Suprapubic skin (tissue), 4 donors: ENCODE measurements at regions not wholly inside any gene's neighbourhood (a gene's known extent, or its start where the extent isn't known, plus 50 kb on each side); places are given as distances from the start of the nearest gene placed in this dataset.
"Not testable (repeated sequence)": the region's sequence is repeated elsewhere in the genome, so short reads cannot be mapped to it uniquely, and the experiment has no call there.

ENCODE experiments used
- DNase-seq, 2 donors: peaks; one replicate each; pipeline ENCODE4 v3.0.0-alpha.2; 2019; ENCODE audit warnings: low spot score in 2 of 2
- H3K27ac ChIP-seq: fragments of 200-600 bp; sonication (generic); one replicate; pipeline ENCODE4 v1.5.1; 2019
- H3K27me3 ChIP-seq: fragments of 200-600 bp; sonication (generic); one replicate; pipeline ENCODE4 v1.5.1; 2019
- H3K36me3 ChIP-seq: fragments of 200-600 bp; sonication (generic); one replicate; pipeline ENCODE4 v1.5.1; 2019
- H3K4me1 ChIP-seq: fragments of 200-600 bp; sonication (generic); one replicate; pipeline ENCODE4 v1.5.1; 2019
- H3K4me3 ChIP-seq: fragments of 200-600 bp; sonication (generic); one replicate; pipeline ENCODE4 v1.5.1; 2019; ENCODE audit warnings: mild to moderate bottlenecking
- H3K9me3 ChIP-seq: fragments of 200-600 bp; sonication (generic); one replicate; pipeline ENCODE4 v1.5.1; 2019
- EP300 ChIP-seq: sonication (generic); formaldehyde crosslinking; IDR thresholded peaks from one replicate; pipeline ENCODE4 v1.6.1; 2017; ENCODE audit warnings: antibody characterized with exemption
- POLR2A ChIP-seq, 2 donors: fragments of 450-650 bp; IDR thresholded peaks; one replicate each; pipeline ENCODE4 v1.6.1; 2017; ENCODE audit warnings: antibody characterized with exemption in 2 of 2, mild to moderate bottlenecking in 2 of 2, moderate library complexity in 2 of 2
- POLR2AphosphoS5 ChIP-seq, 3 donors: sonication (generic); formaldehyde crosslinking; IDR thresholded peaks; one replicate each; pipeline ENCODE4 v1.6.1; 2017; ENCODE audit warnings: antibody characterized with exemption in 3 of 3
- WGBS: methylation state at CpG from one replicate; pipeline ENCODE4 v1.1.5; 2018; 5-methylcytosine and 5-hydroxymethylcytosine counted together
- TF ChIP-seq, protein P1 (sequence below), 2 donors: fragments of 200-600 bp in 1 of 2; fragments of 450-650 bp in 1 of 2; sonication (generic) in 1 of 2; IDR thresholded peaks; one replicate each; pipeline ENCODE4 v1.5.1; 2016 to 2019; ENCODE audit warnings: antibody characterized with exemption in 2 of 2, mild to moderate bottlenecking in 1 of 2, moderate library complexity in 1 of 2

DNA sequence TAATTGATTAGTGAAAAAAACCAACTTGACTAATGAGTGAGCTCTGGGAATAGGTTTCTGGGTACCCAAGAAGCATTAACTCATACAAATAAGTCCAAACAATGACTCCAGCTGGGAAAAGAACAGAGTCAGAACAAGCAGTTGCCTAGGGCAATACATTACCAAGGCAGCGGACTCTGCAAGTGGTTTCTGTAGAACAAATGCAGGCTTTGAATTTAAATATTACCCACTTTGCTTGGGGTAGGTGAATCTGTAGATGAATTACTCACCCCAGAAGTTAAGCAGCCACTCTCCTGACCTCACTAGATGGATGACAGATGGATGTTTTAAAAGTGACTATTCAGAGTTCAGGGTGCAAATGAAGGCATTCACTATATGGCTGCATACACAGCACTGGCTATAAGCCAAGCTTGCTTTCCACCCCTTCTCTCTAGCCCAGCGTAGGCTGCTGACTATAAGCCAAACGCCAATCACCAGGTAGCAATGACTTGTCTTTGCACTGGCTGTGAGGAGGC lies 73.1 kb upstream of the BHLHE40 start:
- no peak for TF ChIP-seq POLR2AphosphoS5 (IDR thresholded peaks at IDR 0.05)
- no peak for TF ChIP-seq POLR2A (IDR thresholded peaks at IDR 0.05)
- TF ChIP-seq, protein P1, sequence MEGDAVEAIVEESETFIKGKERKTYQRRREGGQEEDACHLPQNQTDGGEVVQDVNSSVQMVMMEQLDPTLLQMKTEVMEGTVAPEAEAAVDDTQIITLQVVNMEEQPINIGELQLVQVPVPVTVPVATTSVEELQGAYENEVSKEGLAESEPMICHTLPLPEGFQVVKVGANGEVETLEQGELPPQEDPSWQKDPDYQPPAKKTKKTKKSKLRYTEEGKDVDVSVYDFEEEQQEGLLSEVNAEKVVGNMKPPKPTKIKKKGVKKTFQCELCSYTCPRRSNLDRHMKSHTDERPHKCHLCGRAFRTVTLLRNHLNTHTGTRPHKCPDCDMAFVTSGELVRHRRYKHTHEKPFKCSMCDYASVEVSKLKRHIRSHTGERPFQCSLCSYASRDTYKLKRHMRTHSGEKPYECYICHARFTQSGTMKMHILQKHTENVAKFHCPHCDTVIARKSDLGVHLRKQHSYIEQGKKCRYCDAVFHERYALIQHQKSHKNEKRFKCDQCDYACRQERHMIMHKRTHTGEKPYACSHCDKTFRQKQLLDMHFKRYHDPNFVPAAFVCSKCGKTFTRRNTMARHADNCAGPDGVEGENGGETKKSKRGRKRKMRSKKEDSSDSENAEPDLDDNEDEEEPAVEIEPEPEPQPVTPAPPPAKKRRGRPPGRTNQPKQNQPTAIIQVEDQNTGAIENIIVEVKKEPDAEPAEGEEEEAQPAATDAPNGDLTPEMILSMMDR (IDR thresholded peaks at IDR 0.05) = no peak
- no peak for TF ChIP-seq EP300

DNA sequence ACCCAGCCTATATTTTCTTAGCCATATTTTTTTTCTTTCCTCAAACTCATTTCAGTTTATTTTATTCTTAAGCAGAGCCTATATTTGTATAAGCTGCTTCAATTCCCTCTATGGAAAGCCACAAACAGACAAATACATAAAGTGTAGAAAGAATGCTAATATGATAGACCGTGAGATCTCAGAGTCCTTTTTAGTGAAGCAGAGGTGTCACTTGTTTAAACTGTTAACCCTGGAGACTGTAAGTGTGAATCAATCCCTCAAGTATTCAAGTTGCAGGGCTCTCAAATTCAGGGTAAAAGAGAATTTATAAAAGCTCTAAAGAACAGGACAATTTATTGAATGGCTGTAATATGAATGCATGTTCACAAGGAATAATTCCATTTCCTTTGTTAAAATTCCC lies 72.2 kb upstream of the BHLHE40 start:
- peaks cover 28% of the 10 kb centered on the region for H3K4me1 ChIP-seq
- H3K27me3 ChIP-seq = no peaks in the 10 kb centered on the region
- H3K4me3 ChIP-seq = no peak overlapping the region
- no peaks in the 10 kb centered on the region for H3K9me3 ChIP-seq
- 85% methylated on average over 1 of the region's 1 CpG for WGBS
- H3K36me3 ChIP-seq = no peaks in the 10 kb centered on the region
- no peak for TF ChIP-seq EP300
- no peak for TF ChIP-seq POLR2A (IDR thresholded peaks at IDR 0.05)
- TF ChIP-seq, protein P1 (IDR thresholded peaks at IDR 0.05) = no peak
- TF ChIP-seq POLR2AphosphoS5 (IDR thresholded peaks at IDR 0.05) = no peak
- DNase-seq = no peak
- no peak overlapping the region for H3K27ac ChIP-seq

More for the DNA sequence above, 73.1 kb upstream of the BHLHE40 start:
- no peaks in the 10 kb centered on the region for H3K36me3 ChIP-seq
- WGBS = 45% methylated on average over 3 of the region's 3 CpGs
- H3K27me3 ChIP-seq = no peaks in the 10 kb centered on the region
- H3K4me3 ChIP-seq = no peak overlapping the region
- peaks cover 28% of the 10 kb centered on the region for H3K4me1 ChIP-seq
- H3K27ac ChIP-seq = peak overlapping the region; percentile 40
- H3K9me3 ChIP-seq = no peaks in the 10 kb centered on the region
- no peak for DNase-seq

DNA sequence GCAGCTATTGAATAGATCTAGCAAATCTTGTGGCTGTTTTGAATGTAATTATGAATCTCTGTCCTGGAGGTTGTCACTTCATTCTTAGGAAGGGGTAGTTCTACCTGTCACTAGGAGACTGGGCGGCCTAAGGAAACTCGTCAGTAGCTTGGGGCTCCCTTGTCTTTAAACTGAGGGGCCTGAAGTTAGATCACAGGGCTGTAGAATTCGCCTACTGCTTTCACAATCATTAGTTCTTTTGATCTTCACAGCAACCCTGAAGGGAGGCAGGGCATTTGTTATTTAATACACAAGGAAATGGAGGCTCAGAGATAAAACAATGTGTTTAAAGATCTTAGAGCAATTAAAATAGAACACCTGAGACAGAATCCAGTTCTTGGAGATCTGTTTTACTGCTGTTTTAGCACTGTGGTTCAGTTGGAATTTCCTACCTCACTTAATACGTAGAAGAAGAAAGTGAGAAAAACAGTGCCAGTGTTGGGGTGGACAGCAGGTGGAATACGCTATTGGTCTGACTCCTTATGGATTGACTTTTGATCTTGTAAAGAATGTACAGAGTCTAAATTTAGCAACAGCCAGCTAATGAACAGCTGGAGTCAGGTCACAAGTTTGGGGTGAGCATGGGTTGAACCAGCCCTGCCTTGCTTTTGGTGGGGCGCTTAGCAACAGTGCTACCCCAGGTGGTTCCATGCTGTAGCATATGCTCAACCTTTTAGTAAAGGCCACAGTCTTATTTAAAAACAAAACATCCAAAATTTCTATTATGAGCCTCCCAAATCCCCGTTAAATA lies 71.4 kb upstream of the BHLHE40 start:
- Histone ChIP-seq H3K9me3 (no peaks in the 10 kb centered on the region), H3K27me3 (no peaks in the 10 kb centered on the region), H3K4me1 (peaks cover 28% of the 10 kb centered on the region), H3K36me3 (no peaks in the 10 kb centered on the region), H3K27ac (no peak overlapping the region), H3K4me3 (no peak overlapping the region)
- TF ChIP-seq POLR2AphosphoS5 (IDR thresholded peaks at IDR 0.05) (no peak), POLR2A (IDR thresholded peaks at IDR 0.05) (no peak), EP300 (no peak)
- TF ChIP-seq, protein P1 (IDR thresholded peaks at IDR 0.05) = no peak
- DNase-seq = no peak
- 95% methylated on average over 7 of the region's 7 CpGs for WGBS

DNA sequence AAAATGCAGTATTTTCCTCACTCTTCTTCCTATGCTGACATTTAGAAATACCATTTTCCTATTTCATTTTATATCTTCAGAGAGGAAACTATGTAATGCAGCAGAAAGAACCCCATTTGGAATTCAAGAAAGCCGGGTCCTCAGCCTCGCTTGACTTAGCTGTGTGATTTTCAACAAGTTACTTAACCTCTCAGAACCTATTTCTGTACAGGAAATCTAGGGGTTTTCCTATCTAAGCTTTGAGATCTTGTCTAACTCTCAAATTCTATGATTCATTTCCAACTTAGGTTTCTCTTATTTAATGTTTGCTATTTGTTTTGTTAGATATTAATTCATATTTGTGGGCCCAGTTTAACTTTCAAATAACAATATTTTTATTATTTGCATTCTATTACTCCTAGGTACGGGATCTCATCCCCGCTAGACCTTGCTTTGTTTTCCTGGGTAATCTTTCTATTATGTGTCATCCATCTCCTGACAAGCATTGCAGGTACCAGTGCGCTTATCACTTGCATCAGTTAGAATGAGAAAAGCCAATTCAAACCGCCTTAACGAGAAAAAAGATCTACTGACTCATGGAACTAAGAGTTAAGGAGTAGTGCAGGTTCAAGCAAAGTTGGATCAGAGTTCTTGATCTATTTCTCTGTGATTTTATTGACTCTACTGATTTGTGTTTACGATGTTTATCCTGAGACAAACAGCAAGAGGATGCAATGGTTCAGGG lies 70.6 kb upstream of the BHLHE40 start:
- H3K9me3 ChIP-seq = no peaks in the 10 kb centered on the region
- 87% methylated on average over 8 of the region's 8 CpGs for WGBS
- H3K36me3 ChIP-seq = no peaks in the 10 kb centered on the region
- no peak overlapping the region for H3K4me3 ChIP-seq
- no peak overlapping the region for H3K27ac ChIP-seq
- DNase-seq = no peak
- H3K4me1 ChIP-seq = peaks cover 28% of the 10 kb centered on the region
- H3K27me3 ChIP-seq = no peaks in the 10 kb centered on the region
- TF ChIP-seq POLR2AphosphoS5 (IDR thresholded peaks at IDR 0.05) (no peak), POLR2A (IDR thresholded peaks at IDR 0.05) (no peak), EP300 (no peak)
- TF ChIP-seq, protein P1 (IDR thresholded peaks at IDR 0.05) = no peak

DNA sequence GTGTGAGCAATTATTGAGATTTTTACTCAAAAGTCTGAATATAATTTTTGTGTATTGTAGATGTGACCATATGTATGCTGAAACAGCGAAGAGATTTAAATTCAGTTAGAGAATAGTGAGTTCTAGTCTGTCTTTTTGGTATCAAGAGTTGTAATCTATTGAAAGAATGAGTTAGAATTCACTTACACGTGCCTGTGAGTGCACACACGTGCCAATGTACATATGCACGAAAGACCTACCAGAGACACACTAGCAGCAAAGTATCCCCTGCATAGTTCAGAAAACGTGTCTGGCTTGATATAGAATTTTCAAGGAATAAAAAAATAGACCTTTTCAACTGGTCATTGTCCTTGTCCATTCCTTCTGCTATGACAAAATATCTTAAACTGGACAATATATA lies 64.8 kb upstream of the BHLHE40 start:
- Histone ChIP-seq H3K27me3 (no peaks in the 10 kb centered on the region), H3K4me3 (no peak overlapping the region), H3K9me3 (no peaks in the 10 kb centered on the region), H3K27ac (no peak overlapping the region), H3K36me3 (no peaks in the 10 kb centered on the region), H3K4me1 (no peaks in the 10 kb centered on the region)
- WGBS = 95% methylated on average over 5 of the region's 5 CpGs
- DNase-seq = no peak
- TF ChIP-seq POLR2AphosphoS5 (IDR thresholded peaks at IDR 0.05) (no peak), EP300 (no peak), POLR2A (IDR thresholded peaks at IDR 0.05) (no peak)
- TF ChIP-seq, protein P1 (IDR thresholded peaks at IDR 0.05) = no peak

DNA sequence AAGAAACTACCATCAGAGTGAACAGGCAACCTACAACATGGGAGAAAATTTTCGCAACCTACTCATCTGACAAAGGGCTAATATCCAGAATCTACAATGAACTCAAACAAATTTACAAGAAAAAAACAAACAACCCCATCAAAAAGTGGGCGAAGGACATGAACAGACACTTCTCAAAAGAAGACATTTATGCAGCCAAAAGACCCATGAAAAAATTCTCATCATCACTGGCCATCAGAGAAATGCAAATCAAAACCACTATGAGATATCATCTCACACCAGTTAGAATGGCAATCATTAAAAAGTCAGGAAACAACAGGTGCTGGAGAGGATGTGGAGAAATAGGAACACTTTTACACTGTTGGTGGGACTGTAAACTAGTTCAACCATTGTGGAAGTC lies 57.6 kb upstream of the BHLHE40 start:
- not testable (repeated sequence) for H3K4me3 ChIP-seq, H3K4me1 ChIP-seq, DNase-seq, H3K27me3 ChIP-seq, H3K27ac ChIP-seq, H3K36me3 ChIP-seq, H3K9me3 ChIP-seq
- WGBS = 100% methylated on average over 1 of the region's 2 CpGs
